A673 (cell line): ENCODE measurements at regions not wholly inside any gene's neighbourhood (a gene's known extent, or its start where the extent isn't known, plus 50 kb on each side); places are given as distances from the start of the nearest gene placed in this dataset.

ENCODE experiments used
- BruUV-seq: library from RNA; stranded (reverse); fragments of 400-500 nt; replicated peaks from 2 replicates; lab custom pipeline; 2021; lab: Mats Ljungman, UMichigan
- CTCF ChIA-PET: fragments of 300-600 bp; sonication (Branson Sonifier 250); formaldehyde crosslinking; loops from one replicate; lab custom pipeline; 2022; ENCODE audit warnings: antibody characterized with exemption; lab: Charles Lee
- POLR2A ChIA-PET: fragments of 300-600 bp; sonication (Branson Sonifier 250); formaldehyde crosslinking; loops from one replicate; lab custom pipeline; 2022; ENCODE audit warnings: antibody characterized with exemption; ENCODE audit not compliant: low non-redundant PET; lab: Charles Lee
- DNase-seq: peaks from one replicate; pipeline ENCODE4 v3.0.0-alpha.2; 2015; ENCODE audit warnings: low spot score
- H3K27ac ChIP-seq: fragments of 200-600 bp; sonication (generic); 2 replicates; pipeline ENCODE4 v1.5.1; 2016; ENCODE audit warnings: mixed run types, low read depth, mild to moderate bottlenecking, mixed read lengths, antibody characterized with exemption, low read length; ENCODE audit not compliant: poor library complexity, severe bottlenecking
- H3K27me3 ChIP-seq: fragments of 200-600 bp; sonication (generic); replicated peaks from 2 replicates; pipeline ENCODE4 v1.6.1; 2017; ENCODE audit warnings: mixed run types, low read depth, mild to moderate bottlenecking, mixed read lengths, antibody characterized with exemption, low read length; ENCODE audit not compliant: insufficient read depth, poor library complexity
- H3K36me3 ChIP-seq: fragments of 200-600 bp; sonication (generic); 2 replicates; pipeline ENCODE4 v1.6.1; 2016; ENCODE audit warnings: mixed run types, mild to moderate bottlenecking, mixed read lengths, antibody characterized with exemption, low read length; ENCODE audit not compliant: insufficient read depth, poor library complexity, severe bottlenecking
- H3K4me1 ChIP-seq: fragments of 200-600 bp; sonication (generic); 2 replicates; pipeline ENCODE4 v1.6.1; 2017; ENCODE audit warnings: mixed run types, mild to moderate bottlenecking, mixed read lengths, antibody characterized with exemption, low read length; ENCODE audit not compliant: insufficient read depth, poor library complexity, severe bottlenecking
- H3K4me3 ChIP-seq: fragments of 200-600 bp; sonication (generic); 2 replicates; pipeline ENCODE4 v1.5.1; 2016; ENCODE audit warnings: low read depth, mixed run types, mild to moderate bottlenecking, mixed read lengths, low read length; ENCODE audit not compliant: poor library complexity, severe bottlenecking
- H3K9me3 ChIP-seq: fragments of 200-600 bp; sonication (generic); 2 replicates; pipeline ENCODE4 v1.6.1; 2016; ENCODE audit warnings: mixed run types, low read depth, mild to moderate bottlenecking, mixed read lengths, antibody characterized with exemption, low read length; ENCODE audit not compliant: poor library complexity, severe bottlenecking
- EZH2 ChIP-seq: fragments of 200-600 bp; sonication (generic); IDR thresholded peaks from 2 replicates; pipeline ENCODE4 v1.6.1; 2017; ENCODE audit warnings: borderline replicate concordance, low read depth, mild to moderate bottlenecking, mixed read lengths, antibody characterized with exemption, low read length; ENCODE audit not compliant: poor library complexity, severe bottlenecking
- intact Hi-C: fragments of 100-400 bp; cut with micrococcal nuclease; formaldehyde crosslinking; loops from one replicate; pipeline ENCODE4 v1.10.0; 2022; ENCODE audit not compliant: unreplicated experiment
- TF ChIP-seq, protein P1 (sequence below): fragments of 300-800, 200-600 bp; sonication (generic); conservative IDR thresholded peaks from 2 replicates; pipeline ENCODE4 v1.5.1; 2017; ENCODE audit warnings: low read depth, mild to moderate bottlenecking, antibody characterized with exemption, low read length, moderate library complexity, mixed read lengths

DNA sequence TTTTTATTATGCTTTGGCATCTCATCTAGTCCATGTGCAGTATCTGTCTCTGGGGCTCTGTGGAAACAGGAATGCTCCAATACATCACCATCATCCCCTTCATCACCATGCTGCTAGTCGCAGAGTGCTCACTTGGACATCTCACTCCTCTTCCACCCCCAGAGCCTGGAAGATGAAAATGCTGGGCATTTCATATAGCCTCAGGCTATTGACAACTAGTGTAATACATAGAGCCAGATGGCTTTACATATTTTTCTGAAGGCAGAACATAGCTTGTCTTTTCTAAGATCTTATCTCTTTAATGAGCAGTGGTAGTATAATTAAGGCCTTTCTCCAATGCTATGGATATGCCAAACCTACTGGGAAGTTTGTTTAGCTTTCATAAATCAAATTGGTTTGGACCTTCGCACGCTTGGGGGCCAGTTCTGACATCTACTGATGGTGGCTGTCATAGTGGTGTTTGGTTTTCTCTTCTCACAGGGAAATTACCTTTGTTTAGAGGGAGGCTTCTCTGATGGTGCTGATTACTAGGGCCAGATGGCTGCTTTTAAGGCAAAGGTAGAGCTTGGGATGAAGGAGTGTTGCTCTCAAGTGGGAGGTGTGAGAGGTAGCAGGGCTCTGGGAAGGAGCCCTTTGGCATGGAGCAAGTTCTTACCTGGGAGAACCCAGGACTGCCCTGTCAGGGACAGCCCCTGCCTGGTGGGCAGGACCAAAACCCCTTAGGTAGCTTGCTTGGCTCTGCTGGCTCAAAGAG, 63.1 kb upstream of the CXCL14 start:
- TF ChIP-seq, protein P1, sequence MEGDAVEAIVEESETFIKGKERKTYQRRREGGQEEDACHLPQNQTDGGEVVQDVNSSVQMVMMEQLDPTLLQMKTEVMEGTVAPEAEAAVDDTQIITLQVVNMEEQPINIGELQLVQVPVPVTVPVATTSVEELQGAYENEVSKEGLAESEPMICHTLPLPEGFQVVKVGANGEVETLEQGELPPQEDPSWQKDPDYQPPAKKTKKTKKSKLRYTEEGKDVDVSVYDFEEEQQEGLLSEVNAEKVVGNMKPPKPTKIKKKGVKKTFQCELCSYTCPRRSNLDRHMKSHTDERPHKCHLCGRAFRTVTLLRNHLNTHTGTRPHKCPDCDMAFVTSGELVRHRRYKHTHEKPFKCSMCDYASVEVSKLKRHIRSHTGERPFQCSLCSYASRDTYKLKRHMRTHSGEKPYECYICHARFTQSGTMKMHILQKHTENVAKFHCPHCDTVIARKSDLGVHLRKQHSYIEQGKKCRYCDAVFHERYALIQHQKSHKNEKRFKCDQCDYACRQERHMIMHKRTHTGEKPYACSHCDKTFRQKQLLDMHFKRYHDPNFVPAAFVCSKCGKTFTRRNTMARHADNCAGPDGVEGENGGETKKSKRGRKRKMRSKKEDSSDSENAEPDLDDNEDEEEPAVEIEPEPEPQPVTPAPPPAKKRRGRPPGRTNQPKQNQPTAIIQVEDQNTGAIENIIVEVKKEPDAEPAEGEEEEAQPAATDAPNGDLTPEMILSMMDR = no peak
- TF ChIP-seq EZH2 = no peak
- ChIA-PET POLR2A (no interaction called here), CTCF (no interaction called here)
- BruUV-seq = no TSS peak
- Histone ChIP-seq H3K9me3 (no peaks in the 10 kb centered on the region), H3K36me3 (no peaks in the 10 kb centered on the region), H3K27ac (no peak overlapping the region), H3K4me3 (no peak overlapping the region), H3K27me3 (peaks cover 50% of the 10 kb centered on the region), H3K4me1 (no peaks in the 10 kb centered on the region)
- DNase-seq = no peak
- intact Hi-C loops = no loop called here

DNA sequence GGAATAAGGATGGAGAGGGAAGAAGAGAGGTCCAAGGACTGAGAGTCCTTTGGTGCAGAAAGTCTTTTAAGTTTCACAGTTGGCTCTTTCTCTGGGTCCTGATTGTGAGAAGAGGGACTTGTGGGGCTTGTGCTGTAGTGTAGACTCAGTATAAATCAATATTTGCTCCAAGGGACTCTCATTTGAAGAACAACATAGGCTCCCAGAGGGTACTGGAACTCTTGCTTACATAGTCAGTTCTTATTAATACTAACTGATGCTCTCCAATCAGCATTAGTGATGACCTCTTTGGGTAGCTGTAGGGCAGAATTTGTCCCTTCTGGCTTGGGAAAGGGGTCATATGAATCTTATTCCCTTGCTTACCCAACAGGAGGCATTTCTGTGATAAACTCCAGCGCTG, 62.5 kb upstream of the CXCL14 start:
- no peak for TF ChIP-seq EZH2
- TF ChIP-seq, protein P1 = no peak
- no TSS peak for BruUV-seq
- Histone ChIP-seq H3K27me3 (peaks cover 56% of the 10 kb centered on the region), H3K36me3 (no peaks in the 10 kb centered on the region), H3K9me3 (no peaks in the 10 kb centered on the region), H3K27ac (no peak overlapping the region), H3K4me3 (no peak overlapping the region), H3K4me1 (no peaks in the 10 kb centered on the region)
- no peak for DNase-seq
- intact Hi-C loops = no loop called here
- ChIA-PET CTCF (no interaction called here), POLR2A (no interaction called here)

DNA sequence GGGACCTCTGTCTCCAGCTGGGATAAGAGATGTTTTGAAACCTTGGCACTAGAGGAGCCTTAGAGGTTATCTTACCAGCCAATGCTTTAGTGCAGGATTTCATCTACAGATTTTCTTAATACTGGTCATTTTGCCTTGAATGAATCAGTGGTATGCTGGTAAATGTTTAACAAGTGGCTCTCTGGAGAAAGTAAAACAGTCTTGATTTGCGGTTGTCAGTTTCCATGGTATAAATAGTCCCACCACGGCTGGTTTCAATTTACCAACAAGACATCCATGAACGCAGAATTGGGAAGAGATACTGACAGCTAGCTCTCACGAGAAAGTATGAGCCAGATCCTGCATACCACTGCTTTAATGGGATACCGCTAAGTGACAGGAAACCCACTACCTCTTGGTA, 56.7 kb upstream of the CXCL14 start:
- intact Hi-C loops = no loop called here
- no TSS peak for BruUV-seq
- TF ChIP-seq, protein P1 = no peak
- TF ChIP-seq EZH2 = no peak
- Histone ChIP-seq H3K9me3 (no peaks in the 10 kb centered on the region), H3K27ac (no peak overlapping the region), H3K4me1 (no peaks in the 10 kb centered on the region), H3K36me3 (no peaks in the 10 kb centered on the region), H3K27me3 (peaks cover 56% of the 10 kb centered on the region), H3K4me3 (no peak overlapping the region)
- CTCF ChIA-PET = no interaction called here
- POLR2A ChIA-PET = no interaction called here
- no peak for DNase-seq
